ENCODE measurements at regions not wholly inside any gene's neighbourhood (a gene's known extent, or its start where the extent isn't known, plus 50 kb on each side); places are given as distances from the start of the nearest gene placed in this dataset.
A peak's percentile ranks its signal among the peaks of the same experiment; 100 is the strongest.

DNA sequence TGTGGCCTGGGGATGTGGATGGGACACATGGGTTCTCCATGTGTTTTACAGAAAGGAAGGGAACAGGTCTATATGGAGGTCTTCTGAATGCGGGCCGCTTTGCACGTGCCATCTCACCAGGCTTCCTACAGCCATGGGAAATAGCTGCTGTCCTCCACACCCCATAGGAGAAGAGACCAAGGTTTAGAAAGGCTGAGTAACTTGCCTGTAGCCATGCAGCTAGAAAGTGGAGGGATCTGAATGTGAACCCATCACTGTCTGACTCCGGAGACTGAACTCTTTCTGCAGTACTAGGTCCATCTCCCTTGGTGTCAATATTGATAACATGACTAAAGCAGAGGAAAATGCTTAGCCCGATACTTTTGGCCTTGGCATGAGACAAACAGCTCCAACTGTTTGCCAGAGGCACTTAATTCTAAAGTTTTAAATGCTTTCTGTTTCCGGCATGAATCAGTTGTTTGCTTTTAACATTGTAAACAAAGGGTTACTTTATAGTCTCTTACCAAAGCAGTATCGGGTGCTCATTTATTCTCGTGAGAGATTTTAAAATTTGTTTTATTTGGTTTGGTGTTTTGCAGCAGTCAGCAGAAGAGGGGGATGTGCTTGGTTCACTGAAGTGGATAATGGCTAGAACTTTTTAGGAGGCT, 64.8 kb upstream of the LOXL4 start:
- no peak overlapping the region for H3K4me3 ChIP-seq (ENCODE audit: low read depth, low read length)
- TF ChIP-seq, protein P1, sequence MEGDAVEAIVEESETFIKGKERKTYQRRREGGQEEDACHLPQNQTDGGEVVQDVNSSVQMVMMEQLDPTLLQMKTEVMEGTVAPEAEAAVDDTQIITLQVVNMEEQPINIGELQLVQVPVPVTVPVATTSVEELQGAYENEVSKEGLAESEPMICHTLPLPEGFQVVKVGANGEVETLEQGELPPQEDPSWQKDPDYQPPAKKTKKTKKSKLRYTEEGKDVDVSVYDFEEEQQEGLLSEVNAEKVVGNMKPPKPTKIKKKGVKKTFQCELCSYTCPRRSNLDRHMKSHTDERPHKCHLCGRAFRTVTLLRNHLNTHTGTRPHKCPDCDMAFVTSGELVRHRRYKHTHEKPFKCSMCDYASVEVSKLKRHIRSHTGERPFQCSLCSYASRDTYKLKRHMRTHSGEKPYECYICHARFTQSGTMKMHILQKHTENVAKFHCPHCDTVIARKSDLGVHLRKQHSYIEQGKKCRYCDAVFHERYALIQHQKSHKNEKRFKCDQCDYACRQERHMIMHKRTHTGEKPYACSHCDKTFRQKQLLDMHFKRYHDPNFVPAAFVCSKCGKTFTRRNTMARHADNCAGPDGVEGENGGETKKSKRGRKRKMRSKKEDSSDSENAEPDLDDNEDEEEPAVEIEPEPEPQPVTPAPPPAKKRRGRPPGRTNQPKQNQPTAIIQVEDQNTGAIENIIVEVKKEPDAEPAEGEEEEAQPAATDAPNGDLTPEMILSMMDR (IDR thresholded peaks at IDR 0.05; ENCODE audit: borderline replicate concordance, insufficient read depth, low read depth, low read length) = no peak

DNA sequence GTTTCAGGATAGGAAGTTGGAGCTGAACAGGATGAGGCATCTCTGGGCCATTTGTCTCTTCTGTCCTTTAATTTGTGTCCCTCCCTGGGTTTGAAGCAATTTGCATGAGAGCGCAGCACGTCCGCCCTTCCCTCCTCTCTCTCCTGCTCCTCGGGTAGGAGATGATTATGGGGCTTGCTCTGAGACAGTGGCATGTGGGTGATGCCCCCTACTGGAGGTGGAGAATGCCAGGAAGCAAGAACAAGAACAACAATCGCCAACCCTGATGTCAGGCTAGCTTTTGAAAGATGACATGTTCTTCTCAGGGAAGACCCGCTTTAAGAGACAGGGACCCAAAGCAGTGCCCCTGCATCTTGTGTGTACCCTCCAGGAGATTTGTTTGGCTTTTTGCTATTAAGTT, 63.9 kb upstream of the LOXL4 start:
- TF ChIP-seq, protein P1 (IDR thresholded peaks at IDR 0.05; ENCODE audit: borderline replicate concordance, insufficient read depth, low read depth, low read length) = peak; percentile 57
- H3K4me3 ChIP-seq (ENCODE audit: low read depth, low read length) = no peak overlapping the region

DNA sequence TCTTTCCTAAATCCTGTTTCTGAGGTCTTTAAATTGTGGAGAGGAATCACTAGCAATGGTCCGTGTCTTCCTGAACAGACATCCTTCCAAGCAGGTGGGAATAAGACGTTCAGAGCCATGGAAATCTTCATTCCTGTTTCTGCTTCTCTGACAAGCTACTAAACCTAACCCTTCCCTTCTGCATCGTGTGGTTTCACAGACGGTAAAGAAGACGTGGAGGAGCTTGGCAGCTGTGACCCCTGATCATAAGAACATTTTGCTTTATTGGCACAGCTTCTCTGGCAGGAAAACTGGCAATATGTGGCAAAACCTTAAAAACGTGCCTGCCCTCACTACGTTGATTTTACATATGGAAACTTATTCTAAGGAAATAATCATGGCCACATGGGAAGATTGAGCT, 63.0 kb upstream of the LOXL4 start:
- TF ChIP-seq, protein P1 (IDR thresholded peaks at IDR 0.05; ENCODE audit: borderline replicate concordance, insufficient read depth, low read depth, low read length) = no peak

DNA sequence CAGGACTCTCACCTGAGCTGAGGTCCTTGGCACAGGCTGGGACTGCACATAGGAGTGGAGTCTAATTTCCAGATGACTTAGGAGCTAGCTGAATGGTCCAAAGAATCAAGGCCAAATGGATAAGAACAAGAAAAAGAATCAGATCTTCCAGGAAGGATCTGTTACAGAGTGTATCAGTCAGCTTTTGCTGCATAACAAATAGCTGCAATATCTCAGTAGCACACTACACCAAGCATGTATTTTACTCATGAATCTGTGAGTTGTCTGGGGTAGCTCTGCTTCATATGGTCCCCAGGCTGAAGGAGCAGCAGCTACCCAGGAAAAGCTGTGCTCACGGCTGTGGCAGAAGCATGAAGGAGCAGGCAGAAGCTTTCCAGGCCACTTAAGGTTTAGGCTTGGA, 60.6 kb upstream of the LOXL4 start:
- TF ChIP-seq, protein P1 (IDR thresholded peaks at IDR 0.05; ENCODE audit: borderline replicate concordance, insufficient read depth, low read depth, low read length) = no peak
- H3K4me3 ChIP-seq (ENCODE audit: low read depth, low read length) = no peak overlapping the region

More for the DNA sequence above, 63.0 kb upstream of the LOXL4 start:
- no peak overlapping the region for H3K4me3 ChIP-seq (ENCODE audit: low read depth, low read length)

DNA sequence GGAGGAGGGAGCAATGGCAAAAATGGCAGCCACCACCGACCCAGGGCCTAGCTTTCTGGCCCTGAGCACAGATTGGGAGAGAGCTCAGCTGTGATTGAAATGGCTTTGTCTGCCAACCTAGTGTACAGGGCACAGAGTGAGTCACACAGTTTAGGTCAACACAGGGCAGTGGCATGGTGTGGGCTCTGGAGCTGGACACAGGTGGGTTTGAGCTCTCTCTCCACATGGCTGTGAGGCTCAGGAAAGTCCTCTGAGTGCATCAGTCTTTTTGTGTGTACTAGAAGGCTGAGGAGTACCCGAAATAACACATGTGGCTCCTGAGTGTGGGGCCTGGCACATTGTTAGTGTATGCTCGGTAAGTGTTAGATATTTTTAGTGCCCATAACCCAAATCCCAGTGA, 60.2 kb upstream of the LOXL4 start:
- TF ChIP-seq, protein P1 (IDR thresholded peaks at IDR 0.05; ENCODE audit: borderline replicate concordance, insufficient read depth, low read depth, low read length) = no peak
- no peak overlapping the region for H3K4me3 ChIP-seq (ENCODE audit: low read depth, low read length)

DNA sequence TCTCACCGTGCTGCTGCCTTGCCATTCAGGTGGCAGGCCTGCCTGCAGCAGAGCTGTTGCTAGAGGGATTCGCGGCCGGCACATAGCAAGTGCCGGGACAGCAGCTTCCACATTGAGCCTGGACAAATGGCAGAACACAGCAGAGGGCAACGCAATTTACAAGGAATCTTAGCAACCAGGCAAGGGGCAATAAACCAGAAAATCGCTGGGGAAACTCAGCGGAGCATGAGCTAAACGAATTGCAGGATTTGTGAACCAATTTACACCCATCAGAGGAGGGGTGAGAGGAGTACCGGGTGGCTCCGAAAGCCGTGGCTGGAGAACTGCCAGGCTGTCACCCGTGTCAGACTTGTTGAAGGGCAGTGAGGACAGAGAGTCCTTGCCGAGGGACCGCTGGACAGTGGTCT, 58.6 kb upstream of the LOXL4 start:
- TF ChIP-seq, protein P1 (IDR thresholded peaks at IDR 0.05; ENCODE audit: borderline replicate concordance, insufficient read depth, low read depth, low read length) = no peak
- no peak overlapping the region for H3K4me3 ChIP-seq (ENCODE audit: low read depth, low read length)
